HG03342 (cell line): ENCODE measurements at regions not wholly inside any gene's neighbourhood (a gene's known extent, or its start where the extent isn't known, plus 50 kb on each side); places are given as distances from the start of the nearest gene placed in this dataset.
"Not testable (repeated sequence)": the region's sequence is repeated elsewhere in the genome, so short reads cannot be mapped to it uniquely, and the experiment has no call there.

Experiments
- ATAC-seq: cut with Tn5 transposase; IDR thresholded peaks from one replicate; pipeline ENCODE4 v1.9.1; 2021; ENCODE audit warnings: mild to moderate bottlenecking, moderate library complexity; ENCODE audit not compliant: unreplicated experiment

GRCh38 chr1:143709606-143710259, 262.1 kb downstream of the FAM72C start:
- not testable (repeated sequence) for ATAC-seq

DNA sequence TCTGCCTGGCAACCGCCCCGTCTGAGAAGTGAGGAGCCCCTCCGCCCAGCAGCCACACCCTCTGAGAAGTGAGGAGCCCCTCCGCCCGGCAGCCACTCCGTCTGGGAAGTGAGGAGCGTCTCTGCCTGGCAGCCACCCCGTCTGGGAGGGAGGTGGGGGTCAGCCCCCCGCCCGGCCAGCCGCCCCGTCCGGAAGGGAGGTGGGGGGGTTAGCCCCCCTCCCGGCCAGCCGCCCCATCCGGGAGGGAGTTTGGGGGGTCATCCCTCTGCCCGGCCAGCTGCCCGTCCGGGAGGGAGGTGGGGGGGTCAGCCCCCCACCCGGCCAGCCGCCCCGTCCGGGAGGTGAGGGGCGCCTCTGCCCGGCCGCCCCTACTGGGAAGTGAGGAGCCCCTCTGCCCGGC, 269.0 kb downstream of the FAM72C start:
- not testable (repeated sequence) for ATAC-seq

- ATAC-seq, result no peak
Observed at GRCh38 chr1:143699731-143700130, 272.1 kb downstream of the FAM72C start.

DNA sequence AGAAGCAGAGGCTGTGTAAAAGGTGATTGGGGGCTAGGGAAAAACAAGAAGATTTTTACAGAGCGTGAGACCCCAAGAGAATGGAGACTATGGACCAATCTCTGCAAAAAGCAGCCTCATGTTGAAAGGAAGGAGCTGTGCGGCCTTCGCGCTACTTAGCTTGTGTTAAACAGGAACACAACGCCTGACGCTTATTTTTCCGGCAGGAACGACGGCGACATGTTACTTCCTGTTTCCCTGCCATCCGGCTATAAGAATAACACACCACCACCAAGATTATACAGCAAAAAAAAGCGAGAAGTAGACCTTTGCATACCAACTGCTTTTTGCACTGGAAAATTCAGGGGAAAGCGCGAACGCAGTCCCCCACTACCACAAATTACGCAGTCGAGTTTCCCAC, 272.7 kb downstream of the FAM72C start:
- no peak for ATAC-seq

DNA sequence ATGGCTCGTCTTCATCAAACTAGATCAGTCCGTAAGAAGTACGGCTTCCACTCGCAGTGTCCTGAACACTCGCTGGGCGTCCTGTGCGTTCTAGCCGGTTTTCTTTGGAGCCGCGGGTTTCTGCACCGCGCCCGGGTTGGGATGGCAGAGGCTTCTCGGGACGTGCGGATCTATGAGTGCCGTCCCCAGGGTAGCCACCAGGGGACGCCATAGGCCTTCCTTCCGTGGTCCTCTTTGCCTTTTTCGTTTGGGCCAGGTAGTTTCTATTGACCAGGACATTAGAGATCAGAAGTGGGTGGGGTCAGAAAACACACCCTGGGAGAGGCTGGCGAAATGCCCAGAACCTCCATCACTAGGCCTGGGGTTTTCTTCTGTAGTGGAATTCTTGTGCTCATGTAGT, 273.8 kb downstream of the FAM72C start:
- ATAC-seq, result no peak

DNA sequence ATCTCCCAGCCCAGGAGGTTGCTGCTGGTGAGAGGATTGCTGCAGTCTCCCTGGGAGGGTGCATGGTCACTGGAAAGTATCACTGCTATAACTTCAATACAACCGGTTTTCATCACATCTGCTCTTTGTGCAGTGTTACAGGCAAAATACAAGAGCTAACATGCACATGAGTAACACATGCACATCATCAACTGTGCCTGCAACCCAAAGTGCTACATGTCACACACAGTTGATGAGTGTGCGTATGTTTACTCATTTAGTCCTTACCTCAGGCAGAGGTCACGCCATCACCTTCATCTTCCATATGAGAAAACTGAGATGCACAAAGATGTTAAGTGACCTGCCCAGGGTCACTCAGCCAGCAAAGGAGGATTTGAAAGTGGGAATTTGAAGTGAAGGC, 277.7 kb downstream of the FAM72C start:
- no peak for ATAC-seq

DNA sequence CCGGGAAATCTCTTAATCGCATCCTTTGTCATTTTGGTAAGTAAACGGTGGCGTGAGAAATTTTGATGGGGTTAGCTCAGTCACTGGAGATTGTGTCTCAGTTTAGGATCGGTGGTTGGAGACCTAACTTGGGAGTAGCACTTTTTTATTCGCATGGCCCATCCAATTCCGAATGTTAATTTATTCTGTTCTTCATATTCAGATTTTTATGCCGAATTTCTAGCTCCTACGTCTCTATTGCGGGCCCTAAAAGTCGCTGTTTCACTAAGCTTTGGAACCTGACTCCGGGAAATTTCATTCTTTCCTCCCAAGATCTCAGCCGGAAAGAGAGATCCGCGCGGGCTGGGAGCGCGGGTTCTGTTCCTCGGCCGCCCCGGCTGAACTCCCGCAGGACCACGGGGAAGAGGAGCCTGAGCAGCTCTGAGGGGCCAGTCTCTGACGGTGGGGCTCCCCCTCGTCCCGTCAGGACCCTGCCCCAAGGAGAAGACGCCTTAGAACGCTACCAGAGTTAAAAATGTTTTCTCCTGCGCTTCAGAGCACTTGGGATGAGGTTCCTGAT, 279.7 kb downstream of the FAM72C start:
- ATAC-seq, result no peak

DNA sequence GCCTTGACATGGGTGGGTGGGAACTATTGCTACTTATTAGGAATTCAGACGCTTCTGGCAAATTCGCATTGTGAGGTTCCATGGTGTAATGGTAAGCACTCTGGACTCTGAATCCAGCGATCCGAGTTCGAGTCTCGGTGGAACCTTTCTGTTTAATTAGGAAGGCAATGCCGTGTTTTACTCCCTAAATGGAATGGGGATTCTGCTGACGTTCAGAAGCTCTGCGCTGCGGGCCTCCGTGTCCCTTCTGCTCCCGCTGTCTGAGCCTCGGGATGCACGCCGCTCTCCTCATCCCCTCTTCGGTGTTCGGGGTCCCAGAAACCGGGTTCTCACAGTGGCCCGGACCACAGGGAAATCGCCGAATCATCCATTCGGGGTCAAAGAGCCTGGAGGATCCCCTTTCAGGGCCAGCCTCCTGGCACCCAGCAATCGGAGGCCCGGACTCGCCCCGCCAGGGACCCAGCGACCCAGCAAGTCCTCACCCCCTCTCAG, 280.3 kb downstream of the FAM72C start:
- ATAC-seq, result no peak

- no peak for ATAC-seq
Observed at GRCh38 chr1:143689781-143690180, 282.0 kb downstream of the FAM72C start.

GRCh38 chr1:143680304-143680703, 291.5 kb downstream of the FAM72C start:
- no peak for ATAC-seq

DNA sequence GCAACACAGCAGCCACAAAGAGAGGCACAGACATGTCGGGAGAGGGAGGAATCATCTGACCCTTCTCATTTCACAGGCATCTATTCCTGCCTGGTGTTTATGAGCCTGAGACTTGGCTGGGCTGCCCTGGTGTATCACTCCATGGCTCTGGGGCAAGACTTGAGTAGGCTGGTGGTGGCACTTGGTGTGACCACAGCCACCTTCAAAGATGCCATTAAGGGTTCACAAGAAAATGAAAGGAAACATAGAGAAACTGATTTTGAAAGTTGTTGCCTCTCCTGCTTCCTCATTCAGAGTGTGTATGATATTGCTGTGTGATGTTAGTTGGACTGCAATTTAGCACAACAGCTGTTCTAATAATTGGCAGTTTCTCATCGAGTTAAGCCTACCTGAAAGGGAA, 298.8 kb downstream of the FAM72C start:
- ATAC-seq, result no peak

DNA sequence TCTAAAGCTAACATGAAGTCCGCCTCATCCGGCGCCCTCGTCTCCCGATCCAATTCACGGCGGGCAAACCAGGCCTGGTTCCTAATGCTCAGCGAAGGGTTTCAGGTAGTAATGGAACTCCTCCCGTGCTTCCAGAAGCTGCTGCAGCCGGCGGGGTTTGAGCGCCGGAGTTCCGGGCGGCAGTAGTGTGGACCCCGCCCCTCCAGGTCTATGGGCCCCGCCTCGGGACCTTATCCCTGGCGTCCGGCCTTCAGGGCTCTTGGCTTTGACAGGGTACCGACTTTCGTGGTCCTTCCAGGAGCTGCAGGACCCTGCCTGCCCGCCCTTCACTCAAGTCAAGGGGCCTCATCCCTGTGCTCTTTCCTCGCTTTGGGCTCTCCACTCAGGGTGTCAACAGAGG, 304.1 kb downstream of the FAM72C start:
- ATAC-seq, result no peak

DNA sequence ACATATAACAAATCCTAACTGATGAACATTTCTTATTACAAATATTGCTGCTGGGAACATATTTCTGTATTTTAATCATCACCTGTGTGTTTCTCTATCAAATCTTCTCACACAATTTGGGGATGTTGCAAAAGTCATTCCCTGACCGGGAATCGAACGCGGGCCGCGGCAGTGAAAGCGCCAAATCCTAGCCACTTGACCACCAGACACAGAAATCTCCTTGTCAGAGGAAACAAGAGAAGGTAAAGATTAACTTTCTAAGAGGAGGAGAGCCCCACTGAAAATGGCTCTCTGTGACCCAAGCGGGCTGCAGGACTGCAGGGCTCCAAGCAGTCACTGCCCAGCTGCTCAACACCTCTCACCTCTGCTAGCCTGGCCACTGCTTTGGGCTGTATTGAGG, 304.9 kb downstream of the FAM72C start:
- ATAC-seq, result no peak

DNA sequence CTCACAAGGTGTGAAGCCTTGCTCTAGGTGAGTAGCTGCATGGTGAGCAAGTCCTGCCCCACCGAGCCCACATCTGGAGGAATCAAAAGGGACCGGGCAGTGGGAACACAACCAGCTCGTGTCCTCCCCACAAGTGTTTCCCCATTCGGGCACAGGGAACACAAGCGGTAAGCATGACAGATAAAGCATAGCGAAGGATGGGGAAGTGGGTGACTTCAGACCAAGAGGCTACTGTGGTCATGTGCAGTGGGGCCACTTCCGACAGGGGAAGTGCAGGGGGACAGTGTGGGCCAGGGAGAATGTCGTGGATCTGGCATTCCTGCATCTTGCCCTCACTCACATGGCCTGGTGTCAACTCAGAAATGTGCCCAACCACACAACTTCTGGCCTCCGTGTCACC, 306.2 kb downstream of the FAM72C start:
- ATAC-seq, result no peak

DNA sequence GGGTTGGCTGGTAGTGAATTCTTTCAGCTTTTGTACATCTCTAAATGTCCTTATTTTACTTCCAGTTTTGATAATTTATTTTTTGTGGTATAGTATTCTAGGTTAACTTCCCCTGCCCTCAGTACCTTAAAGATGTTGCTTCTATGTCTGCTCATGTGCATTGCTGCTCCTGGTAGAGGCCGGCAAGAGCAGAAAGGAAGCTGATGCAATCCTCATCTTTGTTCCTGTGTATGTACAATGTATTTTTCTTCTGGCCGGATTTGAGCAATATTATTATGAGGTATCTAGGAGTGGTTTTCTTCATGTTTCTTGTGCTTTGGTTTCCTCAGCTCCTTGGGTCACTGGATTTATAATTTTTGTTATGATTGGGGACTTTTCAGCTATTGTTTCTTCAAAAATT, 308.7 kb downstream of the FAM72C start:
- ATAC-seq, result not testable (repeated sequence)

DNA sequence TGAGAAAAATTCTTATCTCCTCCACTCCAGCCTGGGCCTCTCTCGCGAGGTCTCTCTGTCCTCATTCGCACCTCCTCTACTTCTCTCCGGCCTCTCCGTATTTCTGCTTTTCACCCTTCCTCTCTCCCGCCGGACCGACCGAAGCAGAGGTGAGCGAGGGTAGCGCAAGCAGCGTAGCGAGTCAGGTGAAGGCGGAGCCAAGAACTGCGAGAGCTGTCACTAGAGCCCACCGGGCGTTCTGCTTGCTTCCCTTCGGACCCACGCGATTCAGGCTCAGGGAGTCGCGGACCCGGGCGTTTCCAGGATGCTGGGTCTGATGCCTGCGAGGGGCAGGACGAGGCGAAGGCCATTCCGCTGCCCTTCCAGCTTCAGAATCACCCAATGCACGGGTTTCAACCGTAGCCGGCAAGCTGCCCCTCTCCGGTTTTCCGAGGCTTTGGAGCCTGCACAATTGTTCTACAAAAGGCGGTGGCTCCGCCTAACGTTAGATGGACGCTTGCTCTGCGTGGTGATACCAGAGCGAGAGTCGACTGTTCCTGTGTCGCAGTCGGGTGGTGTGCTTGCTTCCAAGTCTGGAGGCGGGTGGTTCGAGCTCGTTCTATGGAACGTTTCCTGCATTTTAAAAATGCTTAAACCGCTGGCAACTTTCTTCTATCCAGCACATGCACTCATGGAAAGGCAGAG, 310.2 kb downstream of the FAM72C start:
- no peak for ATAC-seq

- ATAC-seq, result no peak
Observed at GRCh38 chr1:143660354-143660941, 311.3 kb downstream of the FAM72C start.

DNA sequence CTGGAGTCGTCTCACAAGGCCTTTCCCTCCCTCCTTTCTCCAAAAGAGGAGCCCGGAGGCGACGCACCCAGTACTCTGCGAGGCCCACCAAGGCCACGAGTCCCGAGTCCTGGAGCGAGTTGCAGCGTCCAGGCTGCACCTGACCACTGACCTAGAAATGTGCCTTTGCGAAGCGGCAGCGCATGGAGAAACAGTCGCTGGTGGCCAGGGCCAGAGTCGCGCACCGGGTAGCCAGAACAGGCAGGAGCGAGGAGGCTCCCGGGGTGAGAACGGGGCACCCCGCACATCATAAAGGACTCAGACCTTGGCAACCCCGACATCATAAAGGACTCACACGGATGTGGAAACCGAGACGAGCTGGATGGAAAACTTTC, 318.4 kb downstream of the FAM72C start:
- ATAC-seq, result no peak

- no peak for ATAC-seq
Observed at GRCh38 chr1:143652744-143653428, 318.9 kb downstream of the FAM72C start.

GRCh38 chr1:143652187-143652586, 319.6 kb downstream of the FAM72C start:
- no peak for ATAC-seq

DNA sequence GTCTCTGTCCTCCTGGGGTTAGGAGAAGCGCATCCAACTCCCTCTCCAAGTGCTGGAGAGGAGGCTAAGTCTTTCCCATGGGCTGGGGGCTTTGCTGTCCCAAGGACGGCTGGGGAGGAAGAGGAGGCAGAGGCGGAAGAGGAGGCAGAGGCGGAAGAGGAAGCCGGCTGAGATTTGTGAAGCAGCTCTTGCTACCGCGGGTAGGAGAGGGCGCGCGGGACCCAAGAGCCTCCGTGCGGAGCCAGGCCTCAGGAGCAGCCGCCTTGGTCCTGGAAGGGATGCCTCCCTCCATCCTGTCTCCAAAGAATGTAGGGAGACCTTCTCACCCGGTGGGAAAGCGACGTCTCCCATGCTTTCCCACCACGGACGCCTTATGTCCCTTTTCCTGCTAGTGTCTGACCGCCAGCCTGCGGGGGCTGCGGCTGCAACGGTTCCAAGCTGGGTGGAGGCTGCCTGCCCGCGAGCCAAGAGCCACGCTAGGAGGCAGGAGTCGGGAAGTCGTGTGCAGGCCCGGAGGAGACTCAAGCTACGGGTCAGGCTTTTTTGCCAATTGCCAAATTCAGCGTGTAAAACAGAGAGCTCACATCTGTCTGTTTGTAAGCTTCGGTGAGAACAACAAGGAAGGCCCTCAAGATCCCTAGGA, 320.3 kb downstream of the FAM72C start:
- ATAC-seq, result no peak
